Caco-2 (cell line): ENCODE measurements at regions not wholly inside any gene's neighbourhood (a gene's known extent, or its start where the extent isn't known, plus 50 kb on each side); places are given as distances from the start of the nearest gene placed in this dataset.
"Not testable (repeated sequence)": the region's sequence is repeated elsewhere in the genome, so short reads cannot be mapped to it uniquely, and the experiment has no call there.

Source experiments
- BruUV-seq: library from RNA; stranded (reverse); fragments of 400-500 nt; replicated peaks from 2 replicates; lab custom pipeline; 2021; lab: Mats Ljungman, UMichigan
- CTCF ChIA-PET: fragments of 300-600 bp; sonication (Branson Sonifier 250); formaldehyde crosslinking; loops from one replicate; lab custom pipeline; 2022; ENCODE audit warnings: antibody characterized with exemption; lab: Charles Lee
- POLR2A ChIA-PET: fragments of 300-600 bp; sonication (Branson Sonifier 250); formaldehyde crosslinking; loops from one replicate; lab custom pipeline; 2022; ENCODE audit warnings: antibody characterized with exemption; lab: Charles Lee
- DNase-seq, 2 experiments: peaks; one replicate each; pipeline versions ENCODE4 v3.0.0 to v3.0.0-alpha.2; 2020 to 2022
- H3K27me3 ChIP-seq: replicated peaks from 2 replicates; pipeline ENCODE4 v1.6.0; 2011; ENCODE audit warnings: low read length; ENCODE audit not compliant: control insufficient read depth, insufficient read depth
- H3K36me3 ChIP-seq: 2 replicates; pipeline ENCODE4 v1.5.1; 2011; ENCODE audit warnings: low read length; ENCODE audit not compliant: control insufficient read depth, insufficient read depth
- H3K4me1 ChIP-seq: fragments of 250-450 bp; sonication (Bioruptor Pico); 2 replicates; pipeline ENCODE4 v1.5.1; 2020; ENCODE audit warnings: mild to moderate bottlenecking
- H3K4me3 ChIP-seq: 2 replicates; pipeline ENCODE4 v1.5.1; 2011; ENCODE audit warnings: low read depth, mild to moderate bottlenecking, control low read depth, low read length
- H3K9me3 ChIP-seq: fragments of 250-450 bp; sonication (Bioruptor Pico); 2 replicates; pipeline ENCODE4 v1.5.1; 2020; ENCODE audit warnings: mild to moderate bottlenecking, moderate library complexity
- H3K27ac Mint-ChIP-seq: one replicate; pipeline ENCODE4 v1.8.0; 2022; ENCODE audit warnings: mixed read lengths; ENCODE audit not compliant: unreplicated experiment
- H3K27me3 Mint-ChIP-seq: one replicate; pipeline ENCODE4 v1.8.0; 2022; ENCODE audit warnings: mixed read lengths; ENCODE audit not compliant: insufficient read depth, unreplicated experiment
- H3K36me3 Mint-ChIP-seq: one replicate; pipeline ENCODE4 v1.8.0; 2022; ENCODE audit warnings: mild to moderate bottlenecking, mixed read lengths; ENCODE audit not compliant: insufficient read depth, unreplicated experiment
- H3K4me1 Mint-ChIP-seq: one replicate; pipeline ENCODE4 v1.8.0; 2022; ENCODE audit warnings: low read depth, mixed read lengths; ENCODE audit not compliant: unreplicated experiment
- H3K4me3 Mint-ChIP-seq: one replicate; pipeline ENCODE4 v1.8.0; 2022; ENCODE audit warnings: mild to moderate bottlenecking, moderate library complexity, mixed read lengths; ENCODE audit not compliant: unreplicated experiment
- H3K9me3 Mint-ChIP-seq: one replicate; pipeline ENCODE4 v1.8.0; 2022; ENCODE audit warnings: mixed read lengths; ENCODE audit not compliant: unreplicated experiment
- CTCF ChIP-seq, 2 experiments: fragments of 200-600 bp in 1 of 2; IDR thresholded peaks; 1 replicate in 1 of 2; 2 replicates in 1 of 2; pipeline versions ENCODE4 v1.5.1 to v1.8.0; 2011 to 2022; ENCODE audit warnings: antibody characterized with exemption in 1 of 2, control low read depth in 1 of 2, inconsistent platforms in 1 of 2, low read depth in 1 of 2, low read length in 1 of 2, mild to moderate bottlenecking in 1 of 2, moderate library complexity in 1 of 2; ENCODE audit not compliant: insufficient read depth in 1 of 2, severe bottlenecking in 1 of 2, unreplicated experiment in 1 of 2
- intact Hi-C: fragments of 100-400 bp; cut with micrococcal nuclease; formaldehyde crosslinking; loops from one replicate; pipeline ENCODE4 v1.10.0; 2022; ENCODE audit not compliant: unreplicated experiment

- Mint-ChIP-seq H3K9me3 (peaks cover 11% of the 10 kb centered on the region), H3K4me3 (no peak overlapping the region), H3K27me3 (no peaks in the 10 kb centered on the region), H3K36me3 (no peaks in the 10 kb centered on the region), H3K27ac (no peak overlapping the region), H3K4me1 (no peaks in the 10 kb centered on the region)
- no peak for DNase-seq
- ChIA-PET POLR2A (no interaction called here), CTCF (no interaction called here)
- Histone ChIP-seq H3K36me3 (no peaks in the 10 kb centered on the region), H3K4me1 (no peaks in the 10 kb centered on the region), H3K9me3 (0 out of 2 replicates have a peak, but pooled peaks cover 3% of the 10 kb centered on the region), H3K27me3 (no peaks in the 10 kb centered on the region), H3K4me3 (no peak overlapping the region)
- intact Hi-C loops, result no loop called here
- TF ChIP-seq CTCF (IDR thresholded peaks at IDR 0.05; ENCODE audit: insufficient read depth in 1 of 2, low read depth in 1 of 2, low read length in 1 of 2, severe bottlenecking in 1 of 2, unreplicated experiment in 1 of 2), result no peak
- no TSS peak for BruUV-seq
Observed at GRCh38 chr12:78278706-78279190, 448.1 kb downstream of the NAV3 start.

DNA sequence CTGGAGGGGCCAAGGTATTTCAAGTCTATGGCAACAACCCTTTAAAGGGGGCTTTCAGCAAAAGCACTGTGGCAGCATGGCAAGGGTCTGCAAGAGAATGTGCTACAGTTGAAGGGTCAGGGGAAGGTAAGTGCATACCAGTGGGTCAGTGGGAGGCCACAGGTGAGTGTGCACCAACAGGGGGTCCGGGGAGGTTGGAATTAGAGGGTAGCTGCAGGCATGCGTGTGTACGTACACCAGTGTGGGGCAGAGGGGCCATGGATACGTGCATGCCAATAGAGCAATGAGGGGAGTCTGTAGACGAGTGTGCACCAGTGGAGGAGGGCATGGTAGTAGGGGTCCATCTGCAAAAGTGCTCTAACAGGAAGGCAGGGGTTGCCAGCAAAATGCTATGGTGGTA, 448.9 kb downstream of the NAV3 start:
- intact Hi-C loops, result no loop called here
- no peak overlapping the region for H3K27ac Mint-ChIP-seq
- Histone ChIP-seq H3K9me3 (0 out of 2 replicates have a peak, but pooled peaks cover 3% of the 10 kb centered on the region), H3K4me1 (no peaks in the 10 kb centered on the region), H3K36me3 (no peaks in the 10 kb centered on the region), H3K4me3 (no peak overlapping the region), H3K27me3 (no peaks in the 10 kb centered on the region)
- no peak overlapping the region for H3K4me3 Mint-ChIP-seq
- no TSS peak for BruUV-seq
- CTCF ChIA-PET, result no interaction called here
- TF ChIP-seq CTCF (IDR thresholded peaks at IDR 0.05; ENCODE audit: insufficient read depth in 1 of 2, low read depth in 1 of 2, low read length in 1 of 2, severe bottlenecking in 1 of 2, unreplicated experiment in 1 of 2), result no peak
- H3K9me3 Mint-ChIP-seq, result peaks cover 11% of the 10 kb centered on the region
- DNase-seq, result no peak
- POLR2A ChIA-PET, result no interaction called here
- H3K4me1 Mint-ChIP-seq, result no peaks in the 10 kb centered on the region
- H3K36me3 Mint-ChIP-seq, result no peaks in the 10 kb centered on the region
- H3K27me3 Mint-ChIP-seq, result no peaks in the 10 kb centered on the region

DNA sequence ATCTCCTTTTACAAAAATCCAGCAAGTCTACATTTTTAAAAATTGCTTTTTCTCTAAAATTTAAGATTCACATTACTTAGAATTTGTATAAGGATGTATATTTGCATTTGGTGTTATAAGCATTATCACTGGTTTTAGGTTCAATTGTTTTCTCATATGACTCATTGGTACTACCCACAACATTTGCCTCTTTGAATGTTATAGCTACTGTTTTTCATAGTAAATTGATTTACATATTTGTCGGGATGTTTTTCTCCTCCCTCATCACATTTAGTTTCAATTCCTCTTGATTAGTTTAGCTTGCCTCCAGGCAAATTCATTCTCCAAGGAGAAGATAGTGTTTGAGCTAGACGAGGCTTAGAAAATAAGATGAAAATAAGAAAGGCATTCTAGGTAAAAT, 450.4 kb downstream of the NAV3 start:
- H3K27ac Mint-ChIP-seq, intact Hi-C loops, H3K4me3 ChIP-seq, DNase-seq, POLR2A ChIA-PET, H3K4me1 Mint-ChIP-seq, CTCF ChIA-PET, H3K36me3 ChIP-seq, BruUV-seq, H3K4me1 ChIP-seq, H3K4me3 Mint-ChIP-seq, H3K9me3 ChIP-seq, H3K27me3 Mint-ChIP-seq, H3K36me3 Mint-ChIP-seq, H3K27me3 ChIP-seq: not testable (repeated sequence)
- H3K9me3 Mint-ChIP-seq, result peaks cover 11% of the 10 kb centered on the region

DNA sequence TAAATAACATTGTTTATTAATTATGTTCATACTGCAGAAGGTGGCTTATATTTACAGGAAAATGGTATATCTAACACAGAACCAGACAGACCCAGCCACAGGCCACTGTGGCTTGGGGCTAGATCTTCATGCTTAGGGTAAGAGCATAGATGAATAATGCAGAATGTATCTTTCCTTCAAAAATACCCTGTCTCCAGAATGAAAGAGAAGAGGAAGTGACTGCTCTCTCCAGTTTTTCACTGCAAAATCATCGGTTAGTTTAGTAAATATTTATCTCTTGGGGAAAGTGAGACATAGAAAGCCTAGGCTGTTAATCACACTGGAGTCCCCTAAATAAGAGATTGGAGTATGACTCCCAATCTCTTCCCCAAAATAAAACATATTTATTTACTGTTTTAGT, 453.7 kb downstream of the NAV3 start:
- POLR2A ChIA-PET, result no interaction called here
- no peak for TF ChIP-seq CTCF (IDR thresholded peaks at IDR 0.05; ENCODE audit: insufficient read depth in 1 of 2, low read depth in 1 of 2, low read length in 1 of 2, severe bottlenecking in 1 of 2, unreplicated experiment in 1 of 2)
- no peaks in the 10 kb centered on the region for H3K36me3 Mint-ChIP-seq
- CTCF ChIA-PET, result no interaction called here
- intact Hi-C loops, result no loop called here
- Histone ChIP-seq H3K4me3 (no peak overlapping the region), H3K4me1 (no peaks in the 10 kb centered on the region), H3K9me3 (no peaks in the 10 kb centered on the region), H3K36me3 (no peaks in the 10 kb centered on the region), H3K27me3 (no peaks in the 10 kb centered on the region)
- H3K27ac Mint-ChIP-seq, result no peak overlapping the region
- no peak overlapping the region for H3K4me3 Mint-ChIP-seq
- BruUV-seq, result no TSS peak
- H3K4me1 Mint-ChIP-seq, result no peaks in the 10 kb centered on the region
- H3K27me3 Mint-ChIP-seq, result no peaks in the 10 kb centered on the region
- no peak for DNase-seq
- no peaks in the 10 kb centered on the region for H3K9me3 Mint-ChIP-seq
